H9 (cell line): ENCODE measurements at regions not wholly inside any gene's neighbourhood (a gene's known extent, or its start where the extent isn't known, plus 50 kb on each side); places are given as distances from the start of the nearest gene placed in this dataset.

Experiments
- DNase-seq: peaks from one replicate; pipeline ENCODE4 v3.0.0-alpha.2; 2017
- H2AFZ ChIP-seq: one replicate; pipeline ENCODE4 v1.6.1; 2013; ENCODE audit warnings: mild to moderate bottlenecking, low read length, control low read depth, moderate library complexity
- H2AK5ac ChIP-seq: 2 replicates; pipeline ENCODE4 v1.6.1; 2013; ENCODE audit warnings: low read length, control low read depth, mixed read lengths; ENCODE audit not compliant: insufficient read length
- H2BK120ac ChIP-seq: one replicate; pipeline ENCODE4 v1.6.1; 2013; ENCODE audit warnings: low read depth, mild to moderate bottlenecking, low read length, control low read depth, inconsistent platforms; ENCODE audit not compliant: poor library complexity, severe bottlenecking
- H2BK12ac ChIP-seq: 2 replicates; pipeline ENCODE4 v1.6.1; 2013; ENCODE audit warnings: low read length, control low read depth, mixed read lengths, low read depth; ENCODE audit not compliant: insufficient read length
- H2BK15ac ChIP-seq: 2 replicates; pipeline ENCODE4 v1.6.1; 2013; ENCODE audit warnings: low read depth, low read length, control low read depth
- H2BK20ac ChIP-seq: one replicate; pipeline ENCODE4 v1.6.1; 2013; ENCODE audit warnings: low read depth, mild to moderate bottlenecking, low read length, control low read depth, inconsistent platforms; ENCODE audit not compliant: poor library complexity, severe bottlenecking
- H2BK5ac ChIP-seq: 2 replicates; pipeline ENCODE4 v1.6.1; 2013; ENCODE audit warnings: low read length, control low read depth, mixed read lengths; ENCODE audit not compliant: insufficient read length
- H3K14ac ChIP-seq: 2 replicates; pipeline ENCODE4 v1.6.1; 2013; ENCODE audit warnings: low read length, control low read depth; ENCODE audit not compliant: insufficient read depth
- H3K18ac ChIP-seq: 2 replicates; pipeline ENCODE4 v1.6.1; 2013; ENCODE audit warnings: low read depth, mild to moderate bottlenecking, mixed read lengths, low read length, control low read depth; ENCODE audit not compliant: insufficient read length
- H3K23ac ChIP-seq: 2 replicates; pipeline ENCODE4 v1.6.1; 2013; ENCODE audit warnings: low read length, control low read depth, mixed read lengths, low read depth; ENCODE audit not compliant: insufficient read length
- H3K23me2 ChIP-seq: 2 replicates; pipeline ENCODE4 v1.6.1; 2013; ENCODE audit warnings: low read depth, mild to moderate bottlenecking, mixed read lengths, low read length, control low read depth; ENCODE audit not compliant: insufficient read length, poor library complexity, severe bottlenecking
- H3K27ac ChIP-seq: 2 replicates; pipeline ENCODE4 v1.5.1; 2013; ENCODE audit warnings: low read length, control low read depth, mixed read lengths, low read depth; ENCODE audit not compliant: insufficient read length
- H3K27me3 ChIP-seq: 2 replicates; pipeline ENCODE4 v1.6.1; 2013; ENCODE audit warnings: low read length, control low read depth, inconsistent platforms; ENCODE audit not compliant: insufficient read depth
- H3K4ac ChIP-seq: 2 replicates; pipeline ENCODE4 v1.6.1; 2013; ENCODE audit warnings: low read depth, mild to moderate bottlenecking, control low read depth, inconsistent platforms, low read length, moderate library complexity
- H3K4me1 ChIP-seq: 2 replicates; pipeline ENCODE4 v1.6.1; 2013; ENCODE audit warnings: low read length, control low read depth, inconsistent platforms; ENCODE audit not compliant: insufficient read depth
- H3K4me2 ChIP-seq: 2 replicates; pipeline ENCODE4 v1.6.1; 2013; ENCODE audit warnings: low read length, control low read depth, mixed read lengths; ENCODE audit not compliant: insufficient read length, insufficient read depth
- H3K56ac ChIP-seq: 2 replicates; pipeline ENCODE4 v1.6.1; 2013; ENCODE audit warnings: low read depth, mild to moderate bottlenecking, mixed read lengths, low read length, control low read depth; ENCODE audit not compliant: insufficient read length
- H3K79me1 ChIP-seq: 2 replicates; pipeline ENCODE4 v1.6.1; 2013; ENCODE audit warnings: low read depth, mild to moderate bottlenecking, moderate library complexity, low read length, control low read depth, inconsistent platforms; ENCODE audit not compliant: insufficient read depth, poor library complexity, severe bottlenecking
- H3K79me2 ChIP-seq: 2 replicates; pipeline ENCODE4 v1.6.1; 2013; ENCODE audit warnings: low read length, control low read depth, inconsistent platforms; ENCODE audit not compliant: insufficient read depth
- H3K9ac ChIP-seq: 2 replicates; pipeline ENCODE4 v1.6.1; 2013; ENCODE audit warnings: low read length, control low read depth, mixed read lengths; ENCODE audit not compliant: insufficient read length; ENCODE audit errors: extremely low read depth
- H3K9me3 ChIP-seq: one replicate; pipeline ENCODE4 v1.6.1; 2013; ENCODE audit warnings: low read depth, low read length, inconsistent platforms; ENCODE audit not compliant: control insufficient read depth
- H3T11ph ChIP-seq: one replicate; pipeline ENCODE4 v1.6.1; 2013; ENCODE audit warnings: mild to moderate bottlenecking, low read length, control low read depth, inconsistent platforms
- H4K20me1 ChIP-seq: one replicate; pipeline ENCODE4 v1.6.1; 2013; ENCODE audit not compliant: control insufficient read depth, insufficient read length, insufficient read depth
- H4K5ac ChIP-seq: 2 replicates; pipeline ENCODE4 v1.6.1; 2013; ENCODE audit warnings: low read depth, mild to moderate bottlenecking, mixed read lengths, low read length, control low read depth; ENCODE audit not compliant: insufficient read length
- H4K8ac ChIP-seq: replicated peaks from 2 replicates; pipeline ENCODE4 v1.6.1; 2013; ENCODE audit warnings: low read length, control low read depth, mixed read lengths, low read depth; ENCODE audit not compliant: insufficient read length
- H4K91ac ChIP-seq: 2 replicates; pipeline ENCODE4 v1.6.1; 2013; ENCODE audit warnings: low read depth, mild to moderate bottlenecking, moderate library complexity, mixed read lengths, low read length, control low read depth; ENCODE audit not compliant: insufficient read length
- H3K27ac Mint-ChIP-seq, 3 experiments: 2 replicates in 2 of 3; 3 replicates in 1 of 3; pipeline ENCODE4 v1.8.0; 2020 to 2021; ENCODE audit warnings: mixed read lengths in 3 of 3, mild to moderate bottlenecking in 1 of 3, moderate library complexity in 1 of 3
- H3K27me3 Mint-ChIP-seq: 2 replicates; pipeline ENCODE4 v1.8.0; 2021; ENCODE audit warnings: low read depth, mild to moderate bottlenecking, moderate library complexity, mixed read lengths
- H3K36me3 Mint-ChIP-seq, 3 experiments: 2 replicates in 2 of 3; 3 replicates in 1 of 3; pipeline ENCODE4 v1.8.0; 2020 to 2021; ENCODE audit warnings: low read depth in 3 of 3, mixed read lengths in 3 of 3; ENCODE audit not compliant: insufficient read depth in 1 of 3
- H3K4me1 Mint-ChIP-seq, 2 experiments: 2 replicates each; pipeline ENCODE4 v1.8.0; 2020; ENCODE audit warnings: mixed read lengths in 2 of 2
- H3K4me3 Mint-ChIP-seq, 2 experiments: 2 replicates in 1 of 2; 3 replicates in 1 of 2; pipeline ENCODE4 v1.8.0; 2020 to 2021; ENCODE audit warnings: mild to moderate bottlenecking in 2 of 2, mixed read lengths in 2 of 2, moderate library complexity in 1 of 2
- H3K9me3 Mint-ChIP-seq, 2 experiments: 2 replicates in 1 of 2; 3 replicates in 1 of 2; pipeline ENCODE4 v1.8.0; 2020; ENCODE audit warnings: mild to moderate bottlenecking in 2 of 2, mixed read lengths in 2 of 2, moderate library complexity in 1 of 2
- WGBS: extraction: QIAGEN DNeasy Blood & Tissue Kit; methylation state at CpG from one replicate; pipeline ENCODE4 v1.1.7; 2013; ENCODE audit warnings: missing lambda C conversion rate, low lambda C conversion rate, mixed read lengths; ENCODE audit not compliant: insufficient read length; ENCODE audit errors: extremely low coverage; 5-methylcytosine and 5-hydroxymethylcytosine counted together
- TF ChIP-seq, protein P1 (sequence below): fragments of 200-600 bp; sonication (generic); conservative IDR thresholded peaks from 3 replicates; pipeline ENCODE4 v1.8.0; 2021; ENCODE audit warnings: antibody characterized with exemption, mild to moderate bottlenecking

GRCh38 chr21:27715131-27715530 lies 748.2 kb upstream of the ADAMTS5 start:
- no peak overlapping the region for H4K8ac ChIP-seq
- H3K23me2 ChIP-seq: no peaks in the 10 kb centered on the region
- TF ChIP-seq, protein P1, sequence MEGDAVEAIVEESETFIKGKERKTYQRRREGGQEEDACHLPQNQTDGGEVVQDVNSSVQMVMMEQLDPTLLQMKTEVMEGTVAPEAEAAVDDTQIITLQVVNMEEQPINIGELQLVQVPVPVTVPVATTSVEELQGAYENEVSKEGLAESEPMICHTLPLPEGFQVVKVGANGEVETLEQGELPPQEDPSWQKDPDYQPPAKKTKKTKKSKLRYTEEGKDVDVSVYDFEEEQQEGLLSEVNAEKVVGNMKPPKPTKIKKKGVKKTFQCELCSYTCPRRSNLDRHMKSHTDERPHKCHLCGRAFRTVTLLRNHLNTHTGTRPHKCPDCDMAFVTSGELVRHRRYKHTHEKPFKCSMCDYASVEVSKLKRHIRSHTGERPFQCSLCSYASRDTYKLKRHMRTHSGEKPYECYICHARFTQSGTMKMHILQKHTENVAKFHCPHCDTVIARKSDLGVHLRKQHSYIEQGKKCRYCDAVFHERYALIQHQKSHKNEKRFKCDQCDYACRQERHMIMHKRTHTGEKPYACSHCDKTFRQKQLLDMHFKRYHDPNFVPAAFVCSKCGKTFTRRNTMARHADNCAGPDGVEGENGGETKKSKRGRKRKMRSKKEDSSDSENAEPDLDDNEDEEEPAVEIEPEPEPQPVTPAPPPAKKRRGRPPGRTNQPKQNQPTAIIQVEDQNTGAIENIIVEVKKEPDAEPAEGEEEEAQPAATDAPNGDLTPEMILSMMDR: no peak
- H3K79me2 ChIP-seq: no peaks in the 10 kb centered on the region
- H3K4ac ChIP-seq: no peak overlapping the region
- H3T11ph ChIP-seq: no peak overlapping the region
- Mint-ChIP-seq H3K4me1 (peaks cover 0 to 3% of the 10 kb centered on the region in 2 experiments; a peak in 1 of 4 replicates), H3K27me3 (no peaks in the 10 kb centered on the region), H3K4me3 (no peak overlapping the region), H3K36me3 (no peaks in the 10 kb centered on the region), H3K27ac (no peak overlapping the region), H3K9me3 (no peaks in the 10 kb centered on the region; a peak in 1 of 5 replicates)
- H2BK120ac ChIP-seq: no peak overlapping the region
- no peaks in the 10 kb centered on the region for H3K4me1 ChIP-seq
- no peak overlapping the region for H3K9ac ChIP-seq
- no peaks in the 10 kb centered on the region for H4K20me1 ChIP-seq
- no peak overlapping the region for H3K4me2 ChIP-seq
- H2AK5ac ChIP-seq: no peak overlapping the region
- H3K56ac ChIP-seq: no peak overlapping the region
- no peak overlapping the region for H2BK5ac ChIP-seq
- H4K5ac ChIP-seq: no peak overlapping the region
- no peaks in the 10 kb centered on the region for H3K79me1 ChIP-seq
- no peak overlapping the region for H3K18ac ChIP-seq
- H2BK15ac ChIP-seq: no peak overlapping the region
- no peak overlapping the region for H3K23ac ChIP-seq
- no peak overlapping the region for H4K91ac ChIP-seq
- no peak overlapping the region for H3K27ac ChIP-seq
- DNase-seq: no peak
- no CpG with 5 or more reads among the region's 1 CpG for WGBS
- no peak overlapping the region for H3K14ac ChIP-seq
- H2AFZ ChIP-seq: no peak overlapping the region
- no peaks in the 10 kb centered on the region for H3K9me3 ChIP-seq
- H2BK20ac ChIP-seq: no peak overlapping the region
- no peak overlapping the region for H2BK12ac ChIP-seq
- H3K27me3 ChIP-seq: no peaks in the 10 kb centered on the region
